ENCODE measurements at regions not wholly inside any gene's neighbourhood (a gene's known extent, or its start where the extent isn't known, plus 50 kb on each side); places are given as distances from the start of the nearest gene placed in this dataset.
"Not testable (repeated sequence)": the region's sequence is repeated elsewhere in the genome, so short reads cannot be mapped to it uniquely, and the experiment has no call there.

GRCh38 chr16:70014915-70015314 is 63.8 kb downstream of the CLEC18A start:
- H3K9me3 ChIP-seq; H3K4me1 ChIP-seq; H3K36me3 ChIP-seq; DNase-seq; H3K27me3 ChIP-seq; H3K4me3 ChIP-seq (ENCODE audit: low read depth, low read length): not testable (repeated sequence)

GRCh38 chr16:70016751-70017150 is 65.6 kb downstream of the CLEC18A start:
- H3K4me1 ChIP-seq; H3K9me3 ChIP-seq; H3K36me3 ChIP-seq; H3K4me3 ChIP-seq (ENCODE audit: low read depth, low read length); H3K27me3 ChIP-seq; DNase-seq: not testable (repeated sequence)

GRCh38 chr16:70018254-70018653 is 67.1 kb downstream of the CLEC18A start:
- peak; percentile 60 for TF ChIP-seq CTCF (IDR thresholded peaks at IDR 0.05; ENCODE audit: low read depth, low read length)
- Histone ChIP-seq H3K9me3 (no peaks in the 10 kb centered on the region), H3K27me3 (no peaks in the 10 kb centered on the region), H3K4me3 (ENCODE audit: low read depth, low read length) (no peak overlapping the region), H3K36me3 (no peaks in the 10 kb centered on the region), H3K4me1 (no peaks in the 10 kb centered on the region)
- DNase-seq, result peak; percentile 56

DNA sequence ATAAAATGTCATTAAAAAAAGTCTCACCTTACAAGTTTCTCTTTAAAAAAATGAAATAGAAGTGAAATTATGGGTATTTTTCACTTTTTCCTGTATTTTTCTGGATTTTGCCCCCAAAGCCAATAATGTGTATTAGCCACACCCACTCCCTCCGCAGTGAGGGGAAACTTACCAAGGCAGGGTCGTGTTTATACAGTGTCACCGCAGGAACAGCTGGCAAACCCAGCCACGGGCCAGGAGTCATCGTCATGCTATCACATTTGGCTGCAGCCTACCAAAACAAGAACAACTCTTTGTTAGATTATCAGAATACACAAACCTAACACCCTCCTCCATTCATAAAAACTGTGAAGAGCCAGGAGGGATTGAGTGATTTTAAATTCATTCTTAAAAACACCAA is 72.1 kb downstream of the CLEC18A start:
- H3K4me1 ChIP-seq; H3K27me3 ChIP-seq; H3K36me3 ChIP-seq; H3K9me3 ChIP-seq; H3K4me3 ChIP-seq (ENCODE audit: low read depth, low read length); DNase-seq: not testable (repeated sequence)

DNA sequence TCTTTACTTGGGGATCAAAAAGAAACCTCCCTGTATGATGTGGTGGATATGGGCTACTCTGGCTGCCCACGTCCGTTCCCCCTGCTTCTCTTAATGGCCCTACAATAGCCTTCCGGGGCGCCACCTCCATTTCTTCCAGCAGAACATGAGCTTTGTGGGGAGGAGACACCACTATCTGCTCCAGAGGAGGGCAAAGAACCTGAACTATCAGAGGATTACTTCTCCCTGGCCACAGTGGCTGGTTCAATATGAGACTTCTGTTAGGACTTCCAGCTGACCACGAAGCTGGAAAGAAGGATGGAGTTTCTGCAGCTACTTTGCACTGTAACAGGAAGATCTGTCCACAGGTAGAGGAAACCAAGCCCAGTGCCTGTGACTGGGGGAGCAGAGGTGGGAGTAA is 72.8 kb downstream of the CLEC18A start:
- H3K9me3 ChIP-seq; H3K36me3 ChIP-seq; DNase-seq; H3K4me3 ChIP-seq (ENCODE audit: low read depth, low read length); H3K4me1 ChIP-seq; H3K27me3 ChIP-seq: not testable (repeated sequence)

DNA sequence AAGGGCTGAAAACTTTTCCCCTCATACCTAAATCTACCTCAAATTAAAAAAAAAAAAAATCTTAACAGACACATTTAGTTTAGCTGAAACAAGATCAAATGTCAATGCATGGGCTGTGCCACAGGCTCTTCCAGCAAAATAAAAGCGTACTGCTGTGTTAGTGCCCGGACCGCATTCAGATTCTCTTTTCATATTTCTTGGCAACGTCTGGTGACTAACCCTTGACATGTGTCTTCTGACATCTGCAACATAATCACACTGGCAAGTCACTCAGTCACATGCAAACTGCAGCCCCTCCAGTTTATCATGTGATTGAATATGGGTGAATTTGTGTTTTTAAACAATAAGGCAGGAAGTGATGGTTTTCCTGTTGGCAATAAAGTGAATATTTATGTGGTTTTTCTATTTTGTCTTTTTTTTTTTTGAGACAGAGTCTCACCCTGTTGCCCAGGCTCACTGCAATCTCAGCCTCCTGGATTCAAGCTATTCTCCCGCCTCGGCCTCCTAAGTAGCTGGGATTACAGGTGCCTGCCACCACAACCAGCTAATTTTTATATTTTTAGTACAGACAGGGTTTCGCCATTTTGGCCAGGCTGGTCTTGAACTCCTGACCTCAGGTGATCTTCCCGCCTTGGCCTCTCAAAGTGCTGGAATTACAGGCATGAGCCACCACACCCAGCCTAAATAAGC is 75.2 kb downstream of the CLEC18A start:
- not testable (repeated sequence) for H3K36me3 ChIP-seq; DNase-seq; H3K4me3 ChIP-seq (ENCODE audit: low read depth, low read length); H3K27me3 ChIP-seq; H3K9me3 ChIP-seq; H3K4me1 ChIP-seq

DNA sequence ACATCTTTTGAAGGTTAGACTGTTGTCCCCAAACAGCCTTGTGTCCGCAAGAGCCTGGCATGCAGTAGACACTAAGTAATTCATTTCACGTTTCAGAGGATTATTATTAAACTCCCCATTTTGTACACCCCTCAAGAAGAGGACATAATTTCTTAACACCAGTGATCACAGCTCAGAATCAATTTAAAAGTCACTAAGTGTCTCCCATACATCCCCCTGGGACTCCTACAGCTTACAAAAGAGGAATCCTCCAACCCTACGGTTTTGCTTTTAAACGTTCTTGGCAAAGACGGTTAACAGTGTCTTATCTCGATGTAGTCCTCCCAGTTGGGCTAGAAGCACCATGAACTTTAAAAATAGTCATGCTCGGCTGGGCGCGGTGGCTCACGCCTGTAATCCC is 81.2 kb upstream of the PDPR start:
- not testable (repeated sequence) for H3K27me3 ChIP-seq

DNA sequence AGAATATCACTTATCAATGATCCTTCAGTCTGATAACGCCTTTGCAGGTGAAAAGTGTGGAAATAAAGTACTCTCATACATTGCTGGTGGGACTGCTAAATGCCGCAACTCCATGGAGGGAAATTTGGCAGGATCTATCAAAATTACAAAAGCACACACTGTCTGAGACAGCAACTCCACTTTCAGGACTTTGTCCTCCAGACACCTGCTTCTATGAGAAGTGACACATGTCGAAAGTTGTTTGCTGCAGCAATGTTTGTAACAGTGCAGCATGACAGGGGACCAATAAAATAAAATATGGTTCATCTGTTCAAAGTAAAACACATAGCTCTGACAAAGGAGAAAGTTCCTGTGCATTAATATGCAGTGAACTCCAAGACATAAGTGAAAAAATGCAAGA is 76.2 kb upstream of the PDPR start:
- DNase-seq, result not testable (repeated sequence)

More for the DNA sequence above, 81.2 kb upstream of the PDPR start:
- not testable (repeated sequence) for H3K4me3 ChIP-seq (ENCODE audit: low read depth, low read length); H3K9me3 ChIP-seq; DNase-seq; H3K4me1 ChIP-seq; H3K36me3 ChIP-seq

DNA sequence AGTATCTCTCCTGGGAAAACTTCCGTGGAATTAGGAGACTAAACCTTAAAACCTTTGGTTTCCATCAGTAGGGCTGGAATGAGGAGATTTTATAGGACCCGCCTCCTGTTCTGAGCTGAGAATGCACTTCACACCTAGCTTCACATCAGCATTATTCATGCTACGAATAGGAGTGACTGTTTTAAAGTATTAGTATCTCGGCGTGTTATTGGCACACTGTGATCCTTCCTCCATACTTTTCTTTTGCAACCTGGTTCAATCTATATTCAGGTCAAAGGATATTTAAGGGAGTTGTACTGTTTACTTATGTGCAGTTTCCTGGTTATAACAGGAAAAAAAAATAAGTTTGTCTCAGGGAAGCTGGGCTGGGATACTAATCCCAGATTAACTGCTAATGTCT is 73.6 kb upstream of the PDPR start:
- not testable (repeated sequence) for H3K9me3 ChIP-seq; H3K4me1 ChIP-seq; H3K36me3 ChIP-seq; H3K27me3 ChIP-seq; H3K4me3 ChIP-seq (ENCODE audit: low read depth, low read length); DNase-seq

More for the DNA sequence above, 76.2 kb upstream of the PDPR start:
- not testable (repeated sequence) for H3K27me3 ChIP-seq; H3K4me3 ChIP-seq (ENCODE audit: low read depth, low read length); H3K9me3 ChIP-seq; H3K36me3 ChIP-seq; H3K4me1 ChIP-seq

- H3K27me3 ChIP-seq; H3K4me3 ChIP-seq (ENCODE audit: low read depth, low read length); H3K4me1 ChIP-seq; DNase-seq; H3K36me3 ChIP-seq; H3K9me3 ChIP-seq: not testable (repeated sequence)
These were observed 70.5 kb upstream of the PDPR start for GRCh38 chr16:70043538-70044067.

GRCh38 chr16:70046560-70046959 is 67.6 kb upstream of the PDPR start:
- not testable (repeated sequence) for H3K36me3 ChIP-seq; H3K4me1 ChIP-seq; DNase-seq; H3K9me3 ChIP-seq; H3K4me3 ChIP-seq (ENCODE audit: low read depth, low read length); H3K27me3 ChIP-seq

DNA sequence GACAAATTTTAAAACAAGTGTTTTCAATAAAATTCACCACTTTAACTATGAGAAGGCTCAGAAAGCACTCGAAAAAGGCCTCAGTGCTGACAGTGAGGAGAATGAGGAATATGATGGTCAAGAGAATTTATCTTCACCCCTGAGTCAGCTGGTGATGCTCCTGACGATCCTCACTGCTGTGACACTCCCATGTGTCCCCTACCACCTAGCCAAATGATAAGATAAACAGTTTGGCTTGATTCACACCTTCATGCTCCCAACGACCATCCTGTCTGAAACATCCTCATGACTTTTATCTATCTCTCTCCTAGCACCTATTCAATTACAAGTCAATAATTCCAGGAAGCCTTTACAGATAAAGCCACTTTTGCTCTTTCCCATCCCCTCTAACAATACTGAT is 66.0 kb upstream of the PDPR start:
- H3K27me3 ChIP-seq; H3K4me1 ChIP-seq; DNase-seq; H3K4me3 ChIP-seq (ENCODE audit: low read depth, low read length); H3K36me3 ChIP-seq; H3K9me3 ChIP-seq: not testable (repeated sequence)

DNA sequence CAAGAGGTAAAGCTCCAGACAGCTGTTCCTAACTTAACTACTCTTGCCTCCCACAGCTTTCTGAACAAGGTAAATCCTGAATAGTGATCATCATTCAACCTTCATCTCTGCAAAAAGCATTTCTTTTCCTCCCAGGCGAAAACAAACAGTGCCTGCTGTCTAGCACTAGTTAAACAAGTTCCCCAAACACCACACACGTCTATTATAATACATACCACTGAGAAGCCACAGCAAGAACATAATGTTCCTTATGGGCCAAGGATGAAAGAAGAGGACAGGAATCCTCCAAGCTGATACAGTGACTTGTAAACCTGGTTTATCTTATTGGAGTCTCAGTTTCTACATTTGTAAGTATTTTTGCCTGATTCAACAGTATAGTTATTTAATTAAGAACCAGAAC is 56.1 kb upstream of the PDPR start:
- H3K4me3 ChIP-seq (ENCODE audit: low read depth, low read length); H3K9me3 ChIP-seq; H3K4me1 ChIP-seq; H3K27me3 ChIP-seq; DNase-seq; H3K36me3 ChIP-seq: not testable (repeated sequence)

DNA sequence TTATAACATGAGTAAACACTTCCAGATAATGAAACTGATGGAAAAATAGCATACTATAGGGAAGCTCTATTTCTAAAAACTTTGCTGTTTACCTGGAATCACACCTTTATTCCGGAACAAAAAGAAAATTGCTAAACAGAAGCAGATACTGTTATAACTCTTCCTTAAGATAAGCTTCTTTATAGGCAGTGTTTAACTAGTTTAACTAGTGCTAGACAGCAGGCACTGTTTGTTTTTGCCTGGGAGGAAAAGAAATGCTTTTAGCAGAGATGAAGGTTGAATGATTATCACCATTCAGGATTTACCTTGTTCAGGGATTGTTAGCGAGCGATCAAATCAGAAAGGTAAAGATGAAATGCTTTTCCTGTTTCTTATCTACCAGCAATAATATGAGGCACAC is 54.7 kb upstream of the PDPR start:
- not testable (repeated sequence) for H3K36me3 ChIP-seq; H3K9me3 ChIP-seq; H3K4me3 ChIP-seq (ENCODE audit: low read depth, low read length); H3K4me1 ChIP-seq; DNase-seq; H3K27me3 ChIP-seq

- H3K27me3 ChIP-seq; H3K4me1 ChIP-seq; H3K9me3 ChIP-seq; H3K36me3 ChIP-seq; DNase-seq; H3K4me3 ChIP-seq (ENCODE audit: low read depth, low read length): not testable (repeated sequence)
These were observed 53.6 kb upstream of the PDPR start for GRCh38 chr16:70060521-70061027.

All from BE2C (cell line).